IMR-90 (cell line): ENCODE measurements at regions not wholly inside any gene's neighbourhood (a gene's known extent, or its start where the extent isn't known, plus 50 kb on each side); places are given as distances from the start of the nearest gene placed in this dataset.

ENCODE experiments used
- ATAC-seq: fragments of 200-7000 bp; cut with Tn5 transposase; 2 replicates; pipeline ENCODE4 v1.9.1; 2020; ENCODE audit warnings: low read depth, mild to moderate bottlenecking, moderate library complexity
- BruUV-seq: library from RNA; stranded (reverse); fragments of 400-500 nt; replicated peaks from 2 replicates; lab custom pipeline; 2021; lab: Mats Ljungman, UMichigan
- CTCF ChIA-PET: fragments of 300-600 bp; formaldehyde crosslinking; extraction: SDS; loops from one replicate; lab custom pipeline; 2021; ENCODE audit warnings: antibody characterized with exemption; lab: Yijun Ruan, JAX
- POLR2A ChIA-PET: fragments of 300-600 bp; sonication (Branson Sonifier 250); formaldehyde crosslinking; loops from one replicate; lab custom pipeline; 2022; ENCODE audit warnings: antibody characterized with exemption; ENCODE audit not compliant: unreplicated experiment; lab: Charles Lee
- DNase-seq: peaks from one replicate; pipeline ENCODE4 v3.0.0; 2013
- H2AFZ ChIP-seq: replicated peaks from 2 replicates; pipeline ENCODE3; 2013; ENCODE audit warnings: low read length, mild to moderate bottlenecking; ENCODE audit not compliant: poor library complexity
- H2AK5ac ChIP-seq: 2 replicates; pipeline ENCODE4 v1.6.1; 2013; ENCODE audit warnings: low read depth, low read length, inconsistent platforms
- H2AK9ac ChIP-seq: replicated peaks from 2 replicates; pipeline ENCODE3; 2013; ENCODE audit warnings: mild to moderate bottlenecking, low read depth, low read length, moderate library complexity; ENCODE audit not compliant: poor library complexity
- H2BK120ac ChIP-seq: 2 replicates; pipeline ENCODE4 v1.6.1; 2013; ENCODE audit warnings: low read depth, low read length, inconsistent platforms
- H2BK15ac ChIP-seq: 3 replicates; pipeline ENCODE4 v1.6.1; 2013; ENCODE audit warnings: low read depth, low read length, inconsistent platforms
- H2BK20ac ChIP-seq: 2 replicates; pipeline ENCODE4 v1.6.1; 2013; ENCODE audit warnings: low read depth, mild to moderate bottlenecking, inconsistent platforms, low read length, moderate library complexity
- H2BK5ac ChIP-seq: 2 replicates; pipeline ENCODE4 v1.6.1; 2013; ENCODE audit warnings: mild to moderate bottlenecking, low read depth, low read length, inconsistent platforms; ENCODE audit not compliant: poor library complexity, severe bottlenecking
- H3K14ac ChIP-seq: replicated peaks from 2 replicates; pipeline ENCODE4 v1.6.1; 2013; ENCODE audit warnings: low read depth, low read length, inconsistent platforms
- H3K18ac ChIP-seq: 2 replicates; pipeline ENCODE4 v1.6.1; 2013; ENCODE audit warnings: low read depth, low read length, control low read depth
- H3K23ac ChIP-seq: 2 replicates; pipeline ENCODE4 v1.6.1; 2013; ENCODE audit warnings: low read depth, low read length, inconsistent platforms
- H3K27ac ChIP-seq: 2 replicates; pipeline ENCODE4 v1.5.1; 2013; ENCODE audit warnings: mild to moderate bottlenecking, control low read depth, low read length; ENCODE audit not compliant: insufficient read depth
- H3K27me3 ChIP-seq: 2 replicates; pipeline ENCODE4 v1.6.1; 2013; ENCODE audit warnings: low read length; ENCODE audit not compliant: control insufficient read depth, insufficient read depth
- H3K36me3 ChIP-seq: 2 replicates; pipeline ENCODE4 v1.6.1; 2013; ENCODE audit warnings: low read length, mixed read lengths; ENCODE audit not compliant: control insufficient read depth, insufficient read depth
- H3K4ac ChIP-seq: 2 replicates; pipeline ENCODE4 v1.6.1; 2013; ENCODE audit warnings: low read depth, low read length, inconsistent platforms
- H3K4me1 ChIP-seq: 2 replicates; pipeline ENCODE4 v1.6.1; 2013; ENCODE audit warnings: low read length, mixed read lengths; ENCODE audit not compliant: control insufficient read depth, insufficient read depth
- H3K4me2 ChIP-seq: 2 replicates; pipeline ENCODE4 v1.6.1; 2013; ENCODE audit warnings: low read depth, mild to moderate bottlenecking, control low read depth, low read length, moderate library complexity
- H3K4me3 ChIP-seq: 2 replicates; pipeline ENCODE4 v1.5.1; 2013; ENCODE audit warnings: low read depth, mild to moderate bottlenecking, control low read depth, low read length, moderate library complexity; ENCODE audit not compliant: insufficient read depth
- H3K56ac ChIP-seq: 2 replicates; pipeline ENCODE4 v1.6.1; 2013; ENCODE audit warnings: low read length, inconsistent platforms; ENCODE audit not compliant: insufficient read depth; ENCODE audit errors: extremely low read depth
- H3K79me1 ChIP-seq, 2 experiments: 2 replicates each; pipeline ENCODE4 v1.6.1; 2013; ENCODE audit warnings: low read length in 2 of 2, inconsistent platforms in 1 of 2, low read depth in 1 of 2
- H3K9ac ChIP-seq: 2 replicates; pipeline ENCODE4 v1.6.1; 2013; ENCODE audit warnings: low read depth, low read length, control low read depth
- H3K9me1 ChIP-seq: 2 replicates; pipeline ENCODE4 v1.6.1; 2013; ENCODE audit warnings: low read length, inconsistent platforms; ENCODE audit not compliant: insufficient read depth
- H3K9me3 ChIP-seq: 2 replicates; pipeline ENCODE4 v1.6.1; 2013; ENCODE audit warnings: low read length; ENCODE audit not compliant: control insufficient read depth, insufficient read depth
- H4K20me1 ChIP-seq: 2 replicates; pipeline ENCODE4 v1.6.1; 2013; ENCODE audit warnings: low read length, inconsistent platforms; ENCODE audit not compliant: insufficient read depth
- H4K5ac ChIP-seq: 2 replicates; pipeline ENCODE4 v1.6.1; 2013; ENCODE audit warnings: mild to moderate bottlenecking, low read depth, low read length, control low read depth
- H4K8ac ChIP-seq, 2 experiments: 2 replicates each; pipeline ENCODE4 v1.6.1; 2013; ENCODE audit warnings: low read depth in 2 of 2, low read length in 2 of 2, control low read depth in 1 of 2, inconsistent platforms in 1 of 2
- H4K91ac ChIP-seq: 2 replicates; pipeline ENCODE4 v1.6.1; 2013; ENCODE audit warnings: low read depth, low read length, inconsistent platforms; ENCODE audit not compliant: insufficient read depth
- CHD1 ChIP-seq: IDR thresholded peaks from 2 replicates; pipeline ENCODE4 v1.6.1; 2012; ENCODE audit warnings: low read depth, low read length, improper control_type of control experiment
- CTCF ChIP-seq: conservative IDR thresholded peaks from 2 replicates; pipeline ENCODE4 v1.5.1; 2012; ENCODE audit warnings: mild to moderate bottlenecking, low read depth, low read length, improper control_type of control experiment
- MAFK ChIP-seq: IDR thresholded peaks from 2 replicates; pipeline ENCODE4 v1.6.1; 2012; ENCODE audit warnings: low read depth, low read length, improper control_type of control experiment
- MAZ ChIP-seq: IDR thresholded peaks from 2 replicates; pipeline ENCODE4 v1.6.1; 2012; ENCODE audit warnings: low read depth, mild to moderate bottlenecking, low read length, improper control_type of control experiment, moderate library complexity, borderline replicate concordance
- RAD21 ChIP-seq: IDR thresholded peaks from 2 replicates; pipeline ENCODE4 v1.6.1; 2012; ENCODE audit warnings: low read length, improper control_type of control experiment
- RCOR1 ChIP-seq: IDR thresholded peaks from 2 replicates; pipeline ENCODE4 v1.6.1; 2012; ENCODE audit warnings: mild to moderate bottlenecking, low read length, improper control_type of control experiment; ENCODE audit not compliant: insufficient replicate concordance
- RFX5 ChIP-seq: IDR thresholded peaks from 2 replicates; pipeline ENCODE4 v1.8.0; 2012; ENCODE audit warnings: low read depth, mild to moderate bottlenecking, low read length, moderate library complexity
- SMC3 ChIP-seq: fragments of 150-350 bp; IDR thresholded peaks from 2 replicates; pipeline ENCODE4 v1.6.1; 2016; ENCODE audit warnings: low read depth, mild to moderate bottlenecking, antibody characterized with exemption, low read length, moderate library complexity
- USF2 ChIP-seq: fragments of 150-350 bp; IDR thresholded peaks from 2 replicates; pipeline ENCODE4 v1.6.1; 2017; ENCODE audit warnings: mild to moderate bottlenecking, antibody characterized with exemption, low read length, low read depth
- WGBS, 2 experiments: methylation state at CpG; one replicate each; pipeline versions ENCODE4 v1.1.5 to v1.1.7; 2013; ENCODE audit warnings: missing lambda C conversion rate in 2 of 2; ENCODE audit not compliant: insufficient read length in 1 of 2; ENCODE audit errors: extremely low coverage in 2 of 2; 5-methylcytosine and 5-hydroxymethylcytosine counted together
- dilution Hi-C: fragments of 300-500 bp; cut with HindIII; formaldehyde crosslinking; loops from one replicate; pipeline ENCODE4 v1.14.3; 2018; ENCODE audit warnings: low sequenced_read_pairs; ENCODE audit not compliant: unreplicated experiment
- in situ Hi-C: fragments of 300-500 bp; cut with MboI; formaldehyde crosslinking; loops from 3 replicates; pipeline ENCODE4 v1.14.3; 2019; ENCODE audit warnings: low sequenced_read_pairs, inconsistent platforms, mixed read lengths
- intact Hi-C: fragments of 100-400 bp; cut with micrococcal nuclease; formaldehyde crosslinking; loops from 2 replicates; pipeline ENCODE4 v1.10.0; 2022

- Histone ChIP-seq H2BK120ac (no peak overlapping the region), H3K4ac (no peak overlapping the region), H3K27ac (no peak overlapping the region), H3K18ac (no peak overlapping the region), H3K14ac (no peak overlapping the region), H3K4me3 (no peak overlapping the region), H2BK5ac (no peak overlapping the region), H2AFZ (no peak overlapping the region), H3K9me1 (no peaks in the 10 kb centered on the region), H4K91ac (no peak overlapping the region), H3K23ac (no peak overlapping the region), H3K36me3 (no peaks in the 10 kb centered on the region), H2BK20ac (no peak overlapping the region), H3K9ac (no peak overlapping the region), H2AK9ac (no peak overlapping the region), H3K56ac (no peak overlapping the region), H4K8ac (no peak overlapping the region), H3K79me1 (no peaks in the 10 kb centered on the region), H2AK5ac (no peak overlapping the region), H4K20me1 (no peaks in the 10 kb centered on the region), H2BK15ac (no peak overlapping the region), H4K5ac (no peak overlapping the region), H3K4me2 (no peak overlapping the region), H3K9me3 (no peaks in the 10 kb centered on the region), H3K4me1 (no peaks in the 10 kb centered on the region), H3K27me3 (no peaks in the 10 kb centered on the region)
- in situ Hi-C loops (no loop called here), dilution Hi-C loops (no loop called here), intact Hi-C loops (no loop called here)
- TF ChIP-seq USF2 (no peak), MAFK (no peak), CHD1 (no peak), MAZ (no peak), RAD21 (no peak), SMC3 (no peak), CTCF (no peak), RCOR1 (no peak), RFX5 (no peak)
- CTCF ChIA-PET = no interaction called here
- DNase-seq (no peak), ATAC-seq (no peak)
- 60% methylated on average over 3 of the region's 5 CpGs; no CpG with 5 or more reads in 1 of the 2 experiments for WGBS, 2 experiments
- POLR2A ChIA-PET = no interaction called here
- BruUV-seq = no TSS peak
These were observed 372.2 kb downstream of the INSIG2 start for GRCh38 chr2:118460425-118460824.
